ENCODE measurements at regions not wholly inside any gene's neighbourhood (a gene's known extent, or its start where the extent isn't known, plus 50 kb on each side); places are given as distances from the start of the nearest gene placed in this dataset.

DNA sequence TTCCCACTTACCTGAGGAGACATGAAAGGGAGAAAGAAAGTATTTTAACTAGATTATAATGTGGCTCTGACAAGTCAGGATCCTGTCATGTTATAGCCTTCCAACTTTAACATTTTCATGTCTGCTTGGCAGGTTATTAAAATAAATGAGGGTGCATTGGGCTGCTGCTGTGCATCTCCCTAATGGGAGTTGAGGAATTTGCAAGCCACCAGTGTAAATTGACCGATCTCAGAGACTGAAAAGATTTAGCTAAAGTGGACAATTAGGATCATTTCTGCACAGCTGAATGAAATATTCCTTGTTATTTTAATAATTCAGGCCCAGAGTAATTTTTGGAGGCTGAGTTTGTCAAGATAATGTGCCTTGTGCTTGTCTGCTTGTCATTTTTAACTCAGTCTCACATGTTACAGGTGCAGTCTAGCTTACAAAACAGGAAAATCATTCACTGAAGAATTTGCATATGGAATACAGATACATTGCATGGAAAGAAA is 366.3 kb upstream of the ADAMTS16 start:
- Histone ChIP-seq H3K36me3 (ENCODE audit: control insufficient read depth in 3 of 3, insufficient read depth in 2 of 3, low read depth in 1 of 3, low read length in 3 of 3) (no peaks in the 10 kb centered on the region), H3K27ac (ENCODE audit: low read depth in 1 of 3, low read length in 2 of 3) (no peak overlapping the region), H3K4me1 (ENCODE audit: control insufficient read depth in 3 of 3, insufficient read depth in 2 of 3, low read depth in 1 of 3, low read length in 2 of 3) (no peaks in the 10 kb centered on the region), H3K9me3 (ENCODE audit: control insufficient read depth in 2 of 2, insufficient read depth in 1 of 2, low read depth in 1 of 2, low read length in 1 of 2) (peaks cover 0 to 4% of the 10 kb centered on the region in 2 donors), H3K27me3 (ENCODE audit: control insufficient read depth in 3 of 3, insufficient read depth in 3 of 3, low read length in 3 of 3) (no peaks in the 10 kb centered on the region), H3K4me3 (ENCODE audit: low read depth in 1 of 3, low read length in 3 of 3) (no peak overlapping the region)
- DNase-seq, result no peak
- WGBS, 3 donors, result 66 to 74% (median 66%) methylated on average over 1 of the region's 1 CpG
- FAIRE-seq, result no peak

DNA sequence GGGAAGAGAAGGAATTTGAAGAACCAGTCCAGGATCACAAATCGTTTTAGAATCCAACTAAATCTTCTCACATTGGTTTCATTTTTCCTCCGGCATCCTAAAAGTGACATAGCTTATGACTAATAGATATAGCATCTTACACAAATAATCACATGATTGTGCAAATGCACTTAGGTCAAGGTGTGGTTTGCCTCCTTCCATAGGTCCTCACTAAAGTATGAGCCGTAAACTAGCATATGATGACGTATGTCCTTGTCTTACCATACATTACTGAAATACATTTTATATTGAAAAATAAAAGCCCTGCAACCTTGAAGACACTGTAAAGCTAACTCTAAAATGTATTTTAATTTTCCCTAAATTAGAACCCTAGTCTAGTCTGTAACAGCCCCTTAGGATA is 362.7 kb upstream of the ADAMTS16 start:
- peaks cover 0 to 1% of the 10 kb centered on the region in 2 donors for H3K9me3 ChIP-seq (ENCODE audit: control insufficient read depth in 2 of 2, insufficient read depth in 1 of 2, low read depth in 1 of 2, low read length in 1 of 2)
- 76 to 81% (median 77%) methylated on average over 4 of the region's 4 CpGs for WGBS, 3 donors

DNA sequence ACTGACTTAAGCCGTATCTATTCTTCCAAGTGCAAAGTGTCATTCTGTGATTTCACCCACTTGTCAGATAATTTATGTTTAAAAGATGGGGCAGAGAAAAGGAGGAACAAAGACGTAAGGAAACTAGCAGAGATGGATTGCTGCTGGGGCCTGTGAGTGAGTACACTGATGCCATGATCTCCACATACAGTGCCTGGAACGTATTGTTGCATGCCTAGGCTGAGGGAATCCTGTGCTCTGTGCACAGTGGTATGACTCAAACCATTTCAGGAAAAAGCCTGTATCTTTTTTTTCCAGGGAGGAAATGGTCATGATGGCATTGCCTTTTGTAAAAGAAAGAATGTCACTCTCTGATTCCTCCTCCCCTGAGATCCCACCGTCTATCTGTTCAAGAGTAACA is 359.5 kb upstream of the ADAMTS16 start:
- 48 to 62% (median 59%) methylated on average over 4 of the region's 4 CpGs for WGBS, 3 donors
- peaks cover 1 to 13% of the 10 kb centered on the region in 2 donors for H3K9me3 ChIP-seq (ENCODE audit: control insufficient read depth in 2 of 2, insufficient read depth in 1 of 2, low read depth in 1 of 2, low read length in 1 of 2)
- FAIRE-seq, result no peak

More for the DNA sequence above, 362.7 kb upstream of the ADAMTS16 start:
- H3K27me3 ChIP-seq (ENCODE audit: control insufficient read depth in 3 of 3, insufficient read depth in 3 of 3, low read length in 3 of 3), result no peaks in the 10 kb centered on the region
- H3K4me1 ChIP-seq (ENCODE audit: control insufficient read depth in 3 of 3, insufficient read depth in 2 of 3, low read depth in 1 of 3, low read length in 2 of 3), result no peaks in the 10 kb centered on the region
- no peak overlapping the region for H3K4me3 ChIP-seq (ENCODE audit: low read depth in 1 of 3, low read length in 3 of 3)
- H3K36me3 ChIP-seq (ENCODE audit: control insufficient read depth in 3 of 3, insufficient read depth in 2 of 3, low read depth in 1 of 3, low read length in 3 of 3), result no peaks in the 10 kb centered on the region
- H3K27ac ChIP-seq (ENCODE audit: low read depth in 1 of 3, low read length in 2 of 3), result no peak overlapping the region
- FAIRE-seq (no peak), DNase-seq (no peak)

DNA sequence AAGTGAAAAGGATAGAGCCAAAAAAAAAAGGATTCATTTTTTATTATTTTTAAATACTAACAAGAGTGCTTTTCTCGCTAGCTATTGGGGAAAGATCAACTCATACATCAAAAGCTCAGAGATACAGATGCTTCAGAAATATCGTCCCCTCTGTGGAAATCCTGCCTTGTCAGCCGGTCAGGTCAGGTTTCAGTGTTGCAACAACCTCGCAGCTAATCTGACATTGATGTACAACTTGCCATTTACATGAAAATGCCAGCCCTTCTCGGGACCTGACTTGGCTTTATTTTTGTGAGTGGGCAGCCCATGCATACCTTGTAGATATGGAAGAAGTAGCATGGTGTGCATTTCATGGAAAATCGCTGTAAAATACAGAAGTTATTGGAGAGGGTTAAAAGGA is 358.8 kb upstream of the ADAMTS16 start:
- no peaks in the 10 kb centered on the region for H3K4me1 ChIP-seq (ENCODE audit: control insufficient read depth in 3 of 3, insufficient read depth in 2 of 3, low read depth in 1 of 3, low read length in 2 of 3)
- no peaks in the 10 kb centered on the region for H3K36me3 ChIP-seq (ENCODE audit: control insufficient read depth in 3 of 3, insufficient read depth in 2 of 3, low read depth in 1 of 3, low read length in 3 of 3)
- no peak for FAIRE-seq
- H3K27me3 ChIP-seq (ENCODE audit: control insufficient read depth in 3 of 3, insufficient read depth in 3 of 3, low read length in 3 of 3), result no peaks in the 10 kb centered on the region
- WGBS, 3 donors, result 56 to 70% (median 61%) methylated on average over 6 of the region's 6 CpGs
- DNase-seq, result no peak
- peaks cover 1 to 16% of the 10 kb centered on the region in 2 donors for H3K9me3 ChIP-seq (ENCODE audit: control insufficient read depth in 2 of 2, insufficient read depth in 1 of 2, low read depth in 1 of 2, low read length in 1 of 2)
- no peak overlapping the region for H3K4me3 ChIP-seq (ENCODE audit: low read depth in 1 of 3, low read length in 3 of 3)
- H3K27ac ChIP-seq (ENCODE audit: low read depth in 1 of 3, low read length in 2 of 3), result no peak overlapping the region

More for the DNA sequence above, 359.5 kb upstream of the ADAMTS16 start:
- H3K27ac ChIP-seq (ENCODE audit: low read depth in 1 of 3, low read length in 2 of 3), result no peak overlapping the region
- DNase-seq, result no peak
- no peak overlapping the region for H3K4me3 ChIP-seq (ENCODE audit: low read depth in 1 of 3, low read length in 3 of 3)
- H3K27me3 ChIP-seq (ENCODE audit: control insufficient read depth in 3 of 3, insufficient read depth in 3 of 3, low read length in 3 of 3), result no peaks in the 10 kb centered on the region
- H3K36me3 ChIP-seq (ENCODE audit: control insufficient read depth in 3 of 3, insufficient read depth in 2 of 3, low read depth in 1 of 3, low read length in 3 of 3), result no peaks in the 10 kb centered on the region
- H3K4me1 ChIP-seq (ENCODE audit: control insufficient read depth in 3 of 3, insufficient read depth in 2 of 3, low read depth in 1 of 3, low read length in 2 of 3), result no peaks in the 10 kb centered on the region

DNA sequence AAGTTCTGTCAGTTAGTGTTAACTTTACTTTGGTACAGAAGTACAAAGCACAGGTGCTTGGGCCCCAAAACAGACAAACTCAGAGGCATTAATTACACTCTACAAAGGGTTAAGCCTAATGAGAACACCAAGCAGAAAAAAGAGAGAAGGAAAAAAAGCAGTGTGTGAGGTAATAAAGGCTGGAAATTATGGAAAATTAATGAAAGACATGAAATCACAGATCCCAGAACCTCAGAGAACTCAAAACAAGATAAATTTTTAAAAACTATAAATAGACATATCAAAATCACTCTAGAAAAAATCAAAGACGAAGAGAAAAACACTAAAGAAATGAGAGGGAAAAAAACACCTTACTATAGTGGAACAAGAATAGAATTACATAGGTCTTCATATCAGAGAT is 354.2 kb upstream of the ADAMTS16 start:
- no peaks in the 10 kb centered on the region for H3K4me1 ChIP-seq (ENCODE audit: control insufficient read depth in 3 of 3, insufficient read depth in 2 of 3, low read depth in 1 of 3, low read length in 2 of 3)
- no peaks in the 10 kb centered on the region for H3K27me3 ChIP-seq (ENCODE audit: control insufficient read depth in 3 of 3, insufficient read depth in 3 of 3, low read length in 3 of 3)
- H3K36me3 ChIP-seq (ENCODE audit: control insufficient read depth in 3 of 3, insufficient read depth in 2 of 3, low read depth in 1 of 3, low read length in 3 of 3), result no peaks in the 10 kb centered on the region
- peaks cover 0 to 16% of the 10 kb centered on the region in 2 donors for H3K9me3 ChIP-seq (ENCODE audit: control insufficient read depth in 2 of 2, insufficient read depth in 1 of 2, low read depth in 1 of 2, low read length in 1 of 2)
- FAIRE-seq (no peak), DNase-seq (no peak)
- H3K4me3 ChIP-seq (ENCODE audit: low read depth in 1 of 3, low read length in 3 of 3), result no peak overlapping the region
- no peak overlapping the region for H3K27ac ChIP-seq (ENCODE audit: low read depth in 1 of 3, low read length in 2 of 3)
- 43 to 60% (median 55%) methylated on average over 1 of the region's 1 CpG for WGBS, 3 donors

DNA sequence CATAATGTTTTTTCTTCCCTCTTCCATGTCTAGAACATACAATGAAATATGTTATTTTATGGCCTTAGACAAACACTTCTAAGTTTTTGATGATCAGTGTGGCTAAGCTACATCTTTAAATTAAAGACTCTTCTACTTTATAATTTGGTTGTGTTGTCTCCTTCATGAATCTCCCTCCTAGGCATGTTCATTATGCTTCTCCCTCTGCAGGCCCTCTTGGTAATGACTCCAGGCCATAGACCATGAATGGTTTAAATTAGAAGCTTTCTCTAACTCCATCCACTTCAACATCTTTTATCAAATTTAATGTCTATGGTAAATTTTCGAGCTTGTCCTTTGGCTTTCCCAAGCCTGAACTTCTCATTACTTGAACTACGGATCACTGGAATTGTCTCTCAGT is 342.7 kb upstream of the ADAMTS16 start:
- WGBS, 3 donors, result 67 to 81% (median 72%) methylated on average over 2 of the region's 2 CpGs
- Histone ChIP-seq H3K9me3 (ENCODE audit: control insufficient read depth in 2 of 2, insufficient read depth in 1 of 2, low read depth in 1 of 2, low read length in 1 of 2) (no peaks in the 10 kb centered on the region), H3K36me3 (ENCODE audit: control insufficient read depth in 3 of 3, insufficient read depth in 2 of 3, low read depth in 1 of 3, low read length in 3 of 3) (no peaks in the 10 kb centered on the region), H3K4me3 (ENCODE audit: low read depth in 1 of 3, low read length in 3 of 3) (no peak overlapping the region), H3K4me1 (ENCODE audit: control insufficient read depth in 3 of 3, insufficient read depth in 2 of 3, low read depth in 1 of 3, low read length in 2 of 3) (no peaks in the 10 kb centered on the region), H3K27ac (ENCODE audit: low read depth in 1 of 3, low read length in 2 of 3) (no peak overlapping the region), H3K27me3 (ENCODE audit: control insufficient read depth in 3 of 3, insufficient read depth in 3 of 3, low read length in 3 of 3) (no peaks in the 10 kb centered on the region)
- no peak for FAIRE-seq
- no peak for DNase-seq

DNA sequence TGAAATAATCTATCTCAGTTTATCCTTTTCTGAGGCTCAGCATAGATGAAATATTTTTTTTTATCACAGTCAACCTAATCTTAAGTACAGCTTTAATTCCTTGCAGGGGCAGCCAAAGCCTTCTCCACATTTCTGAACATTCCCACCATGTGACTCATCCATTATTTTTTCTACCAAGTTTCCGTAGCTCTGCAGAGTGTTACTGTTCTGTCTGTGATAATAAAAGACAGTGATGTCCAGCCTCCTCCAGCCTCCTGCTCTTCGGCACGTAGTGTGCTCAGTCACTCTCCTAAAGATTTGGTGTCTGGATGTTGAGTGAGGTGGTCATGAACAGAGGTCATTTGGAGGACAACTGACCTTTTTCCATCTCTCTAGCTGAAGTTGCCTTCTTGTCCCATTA is 338.1 kb upstream of the ADAMTS16 start:
- Histone ChIP-seq H3K4me3 (ENCODE audit: low read depth in 1 of 3, low read length in 3 of 3) (no peak overlapping the region), H3K9me3 (ENCODE audit: control insufficient read depth in 2 of 2, insufficient read depth in 1 of 2, low read depth in 1 of 2, low read length in 1 of 2) (no peaks in the 10 kb centered on the region), H3K4me1 (ENCODE audit: control insufficient read depth in 3 of 3, insufficient read depth in 2 of 3, low read depth in 1 of 3, low read length in 2 of 3) (no peaks in the 10 kb centered on the region), H3K27me3 (ENCODE audit: control insufficient read depth in 3 of 3, insufficient read depth in 3 of 3, low read length in 3 of 3) (no peaks in the 10 kb centered on the region), H3K27ac (ENCODE audit: low read depth in 1 of 3, low read length in 2 of 3) (no peak overlapping the region), H3K36me3 (ENCODE audit: control insufficient read depth in 3 of 3, insufficient read depth in 2 of 3, low read depth in 1 of 3, low read length in 3 of 3) (no peaks in the 10 kb centered on the region)
- no peak for FAIRE-seq
- no peak for DNase-seq
- WGBS, 3 donors, result 49 to 84% (median 50%) methylated on average over 3 of the region's 3 CpGs

DNA sequence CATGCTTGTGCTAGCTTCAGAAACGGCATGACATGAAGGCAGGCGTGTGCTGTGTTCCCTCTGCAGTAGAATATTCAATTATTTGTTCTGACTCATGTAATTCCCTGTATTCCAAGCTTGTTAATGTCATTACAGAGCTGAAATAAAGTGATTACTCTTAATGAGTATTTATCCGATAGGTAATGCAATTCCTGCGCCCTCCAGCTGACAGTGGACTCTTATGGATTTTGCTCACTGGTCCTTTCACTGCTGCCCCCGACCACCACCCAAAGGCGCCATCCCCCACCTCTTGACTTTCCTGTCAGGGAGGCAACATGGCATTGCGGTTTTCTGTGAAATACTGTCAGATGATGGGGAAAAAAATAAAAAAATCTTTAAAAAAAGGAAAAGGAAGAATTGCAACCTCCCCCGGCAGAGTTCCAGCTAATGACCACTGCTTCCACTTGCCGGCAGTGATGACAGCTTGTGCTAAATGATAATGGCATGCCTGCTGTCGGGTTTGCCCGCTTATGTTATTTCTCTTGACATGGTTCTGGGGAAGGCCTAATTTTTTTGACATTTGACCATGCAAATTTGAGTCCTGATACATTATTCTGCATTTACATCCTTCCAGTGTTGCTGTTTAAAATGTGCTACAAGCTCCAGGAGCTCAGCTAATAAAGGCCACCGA is 335.3 kb upstream of the ADAMTS16 start:
- no peak overlapping the region for H3K27ac ChIP-seq (ENCODE audit: low read depth in 1 of 3, low read length in 2 of 3)
- no peak for FAIRE-seq
- H3K9me3 ChIP-seq (ENCODE audit: control insufficient read depth in 2 of 2, insufficient read depth in 1 of 2, low read depth in 1 of 2, low read length in 1 of 2), result no peaks in the 10 kb centered on the region
- no peaks in the 10 kb centered on the region for H3K4me1 ChIP-seq (ENCODE audit: control insufficient read depth in 3 of 3, insufficient read depth in 2 of 3, low read depth in 1 of 3, low read length in 2 of 3)
- no peak for DNase-seq
- H3K4me3 ChIP-seq (ENCODE audit: low read depth in 1 of 3, low read length in 3 of 3), result no peak overlapping the region
- 69 to 78% (median 71%) methylated on average over 12 of the region's 12 CpGs for WGBS, 3 donors
- no peaks in the 10 kb centered on the region for H3K27me3 ChIP-seq (ENCODE audit: control insufficient read depth in 3 of 3, insufficient read depth in 3 of 3, low read length in 3 of 3)
- H3K36me3 ChIP-seq (ENCODE audit: control insufficient read depth in 3 of 3, insufficient read depth in 2 of 3, low read depth in 1 of 3, low read length in 3 of 3), result no peaks in the 10 kb centered on the region

DNA sequence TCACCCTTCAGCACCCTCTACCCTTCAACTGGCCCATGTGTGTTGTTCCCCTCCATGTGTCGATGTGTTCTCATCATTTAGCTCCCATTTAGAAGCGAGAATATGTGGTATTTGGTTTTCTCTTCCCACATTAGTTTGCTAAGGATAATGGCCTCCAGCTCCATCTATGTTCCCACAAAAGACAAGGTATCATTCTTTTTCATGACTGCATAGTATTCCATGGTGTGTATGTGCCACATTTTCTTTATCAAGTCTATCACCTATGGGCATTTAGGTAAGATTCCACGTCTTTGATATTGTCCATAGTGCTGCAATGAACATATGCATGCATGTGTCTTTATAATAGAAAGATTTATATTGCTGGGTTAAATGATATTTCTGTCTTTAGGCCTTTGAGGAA is 325.1 kb upstream of the ADAMTS16 start:
- Histone ChIP-seq H3K4me1 (ENCODE audit: control insufficient read depth in 3 of 3, insufficient read depth in 2 of 3, low read depth in 1 of 3, low read length in 2 of 3) (no peaks in the 10 kb centered on the region), H3K4me3 (ENCODE audit: low read depth in 1 of 3, low read length in 3 of 3) (no peak overlapping the region), H3K27me3 (ENCODE audit: control insufficient read depth in 3 of 3, insufficient read depth in 3 of 3, low read length in 3 of 3) (no peaks in the 10 kb centered on the region), H3K36me3 (ENCODE audit: control insufficient read depth in 3 of 3, insufficient read depth in 2 of 3, low read depth in 1 of 3, low read length in 3 of 3) (no peaks in the 10 kb centered on the region), H3K9me3 (ENCODE audit: control insufficient read depth in 2 of 2, insufficient read depth in 1 of 2, low read depth in 1 of 2, low read length in 1 of 2) (no peaks in the 10 kb centered on the region), H3K27ac (ENCODE audit: low read depth in 1 of 3, low read length in 2 of 3) (no peak overlapping the region)
- WGBS, 3 donors, result 68 to 78% (median 71%) methylated on average over 3 of the region's 3 CpGs
- FAIRE-seq (no peak), DNase-seq (no peak)

Data from small intestine (tissue), 7 donors.